SW 1271 (cell line): ENCODE measurements at regions not wholly inside any gene's neighbourhood (a gene's known extent, or its start where the extent isn't known, plus 50 kb on each side); places are given as distances from the start of the nearest gene placed in this dataset.

Experiments used
- DNase-seq, 2 experiments: peaks; one replicate each; lab custom pipeline; 2025; lab: John Stamatoyannopoulos, UW

GRCh38 chr6:53744321-53744720, 50.5 kb upstream of the LRRC1 start:
- DNase-seq = no peak

GRCh38 chr6:53741034-53741823, 53.6 kb upstream of the LRRC1 start:
- no peak for DNase-seq

- no peak for DNase-seq
These were observed 57.1 kb upstream of the LRRC1 start for GRCh38 chr6:53737746-53738145.

- DNase-seq = no peak
These were observed 58.9 kb upstream of the LRRC1 start for GRCh38 chr6:53735896-53736295.

GRCh38 chr6:53734473-53735299, 60.1 kb upstream of the LRRC1 start:
- peak; percentile 71 to 90 for DNase-seq

- no peak for DNase-seq
These were observed 62.8 kb upstream of the LRRC1 start for GRCh38 chr6:53731866-53732636.

GRCh38 chr6:53730767-53731166, 64.0 kb upstream of the LRRC1 start:
- DNase-seq = no peak

- DNase-seq = peak in 1 of 2 experiments; percentile 57
These were observed 63.1 kb upstream of the KLHL31 start for GRCh38 chr6:53728570-53729194.

- no peak for DNase-seq
These were observed 62.2 kb upstream of the KLHL31 start for GRCh38 chr6:53727748-53728147.

- DNase-seq = peak in 1 of 2 experiments; percentile 50
These were observed 60.4 kb upstream of the KLHL31 start for GRCh38 chr6:53725791-53726575.

- no peak for DNase-seq
These were observed 58.9 kb upstream of the KLHL31 start for GRCh38 chr6:53724501-53724900.

- no peak for DNase-seq
These were observed 57.8 kb upstream of the KLHL31 start for GRCh38 chr6:53723331-53723730.

- DNase-seq = no peak
These were observed 56.2 kb upstream of the KLHL31 start for GRCh38 chr6:53721766-53722165.

- peak; percentile 19 to 69 for DNase-seq
These were observed 53.3 kb upstream of the KLHL31 start for GRCh38 chr6:53718597-53719460.

GRCh38 chr6:53717566-53717965, 52.0 kb upstream of the KLHL31 start:
- no peak for DNase-seq

GRCh38 chr6:53715434-53715833, 49.9 kb upstream of the KLHL31 start:
- no peak for DNase-seq
